ENCODE measurements at regions not wholly inside any gene's neighbourhood (a gene's known extent, or its start where the extent isn't known, plus 50 kb on each side); places are given as distances from the start of the nearest gene placed in this dataset.
A peak's percentile ranks its signal among the peaks of the same experiment; 100 is the strongest.
"Not testable (repeated sequence)": the region's sequence is repeated elsewhere in the genome, so short reads cannot be mapped to it uniquely, and the experiment has no call there.

- no peak for DNase-seq
Measured at GRCh38 chr2:138897274-138897673, 117.1 kb upstream of the NXPH2 start.

- DNase-seq, result no peak
Measured at GRCh38 chr2:138893746-138894145, 113.6 kb upstream of the NXPH2 start.

DNA sequence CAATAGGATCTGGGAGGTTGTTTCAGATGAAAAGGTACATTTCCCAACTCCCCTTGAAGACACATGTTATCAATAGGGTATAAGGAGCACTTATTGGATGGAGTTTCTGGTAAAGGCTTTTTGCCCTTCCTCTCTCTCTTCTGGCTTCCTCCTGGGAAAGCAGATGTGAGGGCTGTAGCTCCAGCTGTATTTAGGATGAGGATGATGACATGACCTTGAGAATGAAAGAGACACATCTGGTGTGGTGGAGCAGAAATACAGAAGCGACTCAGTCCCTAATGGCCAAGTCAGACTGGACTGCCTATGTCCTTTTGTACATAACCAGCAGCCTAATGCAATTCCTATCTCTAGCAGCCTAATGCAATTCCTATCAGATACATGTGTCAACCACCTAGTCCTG, 100.9 kb upstream of the NXPH2 start:
- DNase-seq, result no peak

GRCh38 chr2:138879931-138880330, 99.7 kb upstream of the NXPH2 start:
- no peak for DNase-seq

GRCh38 chr2:138877421-138877820, 97.2 kb upstream of the NXPH2 start:
- DNase-seq, result no peak

- DNase-seq, result no peak
Measured at GRCh38 chr2:138874251-138874650, 94.1 kb upstream of the NXPH2 start.

DNA sequence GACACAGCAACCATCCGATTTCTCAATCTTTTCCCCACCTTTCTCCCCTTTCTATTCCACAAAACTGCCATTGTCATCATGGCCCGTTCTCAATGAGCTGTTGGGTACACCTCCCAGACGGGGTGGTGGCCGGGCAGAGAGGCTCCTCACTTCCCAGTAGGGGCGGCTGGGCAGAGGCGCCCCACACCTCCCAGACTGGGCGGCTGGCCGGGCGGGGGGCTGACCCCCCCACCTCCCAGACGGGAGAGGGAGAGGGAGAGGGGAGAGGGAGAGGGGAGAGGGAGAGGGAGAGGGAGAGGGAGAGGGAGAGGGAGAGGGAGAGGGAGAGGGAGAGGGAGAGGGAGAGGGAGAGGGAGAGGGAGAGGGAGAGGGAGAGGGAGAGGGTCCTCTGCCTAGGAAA, 91.9 kb upstream of the NXPH2 start:
- DNase-seq, result not testable (repeated sequence)

DNA sequence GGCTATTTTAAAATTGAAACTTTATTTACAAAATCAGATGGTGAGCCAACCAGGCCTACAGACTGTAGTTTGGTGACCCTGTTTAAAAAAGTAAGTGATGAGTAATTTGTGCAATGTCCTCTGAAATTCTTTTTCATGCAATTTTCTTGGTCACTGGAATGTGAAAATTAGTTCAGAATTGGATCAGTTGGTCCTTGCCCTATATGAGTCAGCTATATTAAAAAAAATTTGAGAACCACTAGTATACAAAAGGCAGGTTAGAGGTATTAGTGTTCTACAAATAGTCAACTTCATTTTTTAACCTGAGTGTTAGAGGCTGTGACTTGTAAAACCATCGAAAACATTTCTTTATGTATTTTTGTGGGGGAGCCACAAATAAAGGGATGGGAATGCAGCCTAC, 91.1 kb upstream of the NXPH2 start:
- DNase-seq, result no peak

DNA sequence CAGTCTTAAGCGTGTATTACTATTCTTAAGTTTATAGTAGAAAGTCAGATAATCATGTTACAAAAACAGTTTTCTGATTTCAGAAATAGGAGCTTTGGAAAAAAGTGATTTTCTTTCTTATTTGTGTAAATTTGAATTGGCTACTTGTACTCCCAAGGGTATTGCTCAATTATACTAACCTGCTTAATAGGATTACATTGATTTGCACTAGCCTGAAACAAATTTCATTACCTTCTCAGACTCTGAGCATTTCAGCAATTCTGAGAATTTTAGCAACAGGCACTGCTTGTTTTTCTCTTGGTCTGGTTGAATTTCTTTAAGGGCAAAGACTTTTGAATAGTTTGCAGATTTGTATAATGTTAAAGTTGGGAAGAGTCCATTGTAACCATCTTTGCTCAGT, 87.2 kb upstream of the NXPH2 start:
- DNase-seq, result no peak

DNA sequence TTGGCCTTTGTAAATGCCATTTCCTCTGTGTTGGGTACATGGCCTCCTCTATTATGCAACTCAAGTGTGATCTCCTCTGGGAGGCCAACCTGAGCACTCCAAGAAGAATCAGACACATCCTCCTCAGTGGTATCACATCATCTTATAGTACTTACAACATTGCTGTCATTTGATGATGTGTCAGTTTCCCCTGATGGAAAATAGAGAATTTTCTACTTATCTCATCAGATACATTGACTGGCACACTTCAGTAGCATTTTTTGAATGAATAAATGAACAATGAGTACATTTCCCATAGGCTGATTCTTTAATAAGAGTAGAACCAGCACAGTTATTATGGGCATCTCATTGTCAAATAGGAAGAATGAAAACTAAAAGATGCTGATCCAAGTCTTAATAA, 86.6 kb upstream of the NXPH2 start:
- no peak for DNase-seq

GRCh38 chr2:138853761-138854160, 73.6 kb upstream of the NXPH2 start:
- DNase-seq, result no peak

DNA sequence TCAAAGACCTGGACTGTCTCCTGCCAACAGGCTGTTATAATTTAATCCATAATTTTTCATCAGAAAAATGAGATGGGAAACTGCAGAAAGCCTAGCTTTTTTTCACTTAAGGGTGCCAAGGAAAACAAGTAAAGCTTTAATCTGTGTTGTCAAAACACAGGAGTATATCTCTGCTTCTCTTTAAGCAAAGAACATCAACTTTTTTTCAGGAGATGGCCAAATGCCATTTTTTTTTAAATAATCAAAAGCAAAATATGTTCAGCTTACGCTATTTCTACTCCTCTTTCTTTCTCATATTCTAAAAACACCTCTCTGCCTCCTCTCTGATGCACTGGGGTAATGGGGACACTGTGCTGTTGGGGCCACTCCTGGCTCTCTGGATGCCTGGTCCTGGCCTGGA, 73.1 kb upstream of the NXPH2 start:
- DNase-seq, result no peak

- DNase-seq, result peak; percentile 28
Measured at GRCh38 chr2:138846216-138846821, 66.1 kb upstream of the NXPH2 start.

DNA sequence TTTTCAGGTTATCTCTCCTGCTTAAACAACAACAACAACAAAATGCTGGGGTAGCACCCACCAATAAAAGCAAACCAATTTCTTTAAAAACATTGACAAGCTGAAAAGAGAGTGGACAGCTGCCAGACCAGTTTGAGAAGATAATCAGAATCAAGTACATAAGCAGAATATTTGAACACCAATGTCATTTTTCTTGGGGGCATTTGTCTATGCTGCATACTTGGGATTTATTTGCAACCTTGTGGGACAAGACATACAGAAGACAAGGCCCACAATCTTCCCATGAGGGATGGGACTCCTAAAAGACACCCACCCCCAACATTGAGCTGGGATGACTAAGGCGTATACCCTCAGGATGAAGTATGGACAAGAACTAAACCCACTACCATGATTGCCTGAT, 62.2 kb upstream of the NXPH2 start:
- no peak for DNase-seq

DNA sequence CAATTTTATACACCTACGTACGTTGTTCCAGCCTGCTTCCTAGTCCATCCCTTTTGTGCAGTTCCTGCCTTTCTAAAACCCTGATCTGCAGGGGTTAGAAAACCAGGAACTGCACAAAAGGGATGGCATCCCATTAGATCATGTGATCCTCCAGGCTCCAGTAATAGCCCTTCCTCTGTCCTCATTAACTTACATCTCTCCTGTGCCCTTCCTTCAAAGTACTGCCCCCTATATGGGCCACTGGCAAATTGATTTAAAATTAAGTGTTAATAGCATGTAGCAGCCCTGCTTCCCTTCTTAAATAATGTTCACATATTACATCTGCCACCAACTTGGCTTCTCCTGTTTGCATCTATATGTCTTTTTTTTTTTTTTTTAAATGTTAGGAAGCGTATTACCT, 61.3 kb upstream of the NXPH2 start:
- DNase-seq, result no peak

DNA sequence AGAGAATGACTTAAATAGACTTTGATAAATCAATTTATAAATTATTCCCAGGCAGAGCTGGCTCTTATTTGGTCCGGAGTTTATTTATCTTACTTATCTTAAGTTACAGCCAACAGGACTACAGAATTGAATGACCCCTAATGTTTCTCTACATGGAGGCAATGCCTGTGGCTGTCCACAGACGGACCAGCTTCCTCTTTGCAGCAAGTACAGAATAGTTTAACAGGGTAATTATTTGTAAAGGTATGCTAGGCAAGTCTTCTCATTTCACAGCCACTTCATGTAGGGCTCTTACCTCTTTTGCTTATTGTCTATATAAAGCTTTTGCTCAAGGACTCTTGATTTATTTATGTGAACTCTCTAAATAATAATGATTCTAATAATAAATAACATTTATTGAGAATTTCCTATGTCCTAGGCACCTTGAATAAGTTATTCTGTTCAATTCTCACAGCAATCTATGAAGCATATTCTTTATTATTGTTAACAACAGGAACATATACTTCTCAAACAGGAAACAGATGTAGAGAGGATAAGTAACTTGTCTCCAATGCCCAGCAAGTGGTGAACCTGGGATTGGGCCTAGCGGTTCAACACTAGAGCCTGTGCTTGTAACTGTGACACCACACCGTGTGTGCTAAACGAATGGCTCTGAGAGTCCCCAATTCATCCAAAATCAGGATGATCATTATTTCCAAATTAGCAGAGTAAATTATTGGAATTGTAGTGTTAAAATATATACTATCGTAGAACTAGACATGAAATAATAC, 58.8 kb upstream of the NXPH2 start:
- DNase-seq, result no peak

GRCh38 chr2:138831691-138832090, 51.5 kb upstream of the NXPH2 start:
- no peak for DNase-seq

DNA sequence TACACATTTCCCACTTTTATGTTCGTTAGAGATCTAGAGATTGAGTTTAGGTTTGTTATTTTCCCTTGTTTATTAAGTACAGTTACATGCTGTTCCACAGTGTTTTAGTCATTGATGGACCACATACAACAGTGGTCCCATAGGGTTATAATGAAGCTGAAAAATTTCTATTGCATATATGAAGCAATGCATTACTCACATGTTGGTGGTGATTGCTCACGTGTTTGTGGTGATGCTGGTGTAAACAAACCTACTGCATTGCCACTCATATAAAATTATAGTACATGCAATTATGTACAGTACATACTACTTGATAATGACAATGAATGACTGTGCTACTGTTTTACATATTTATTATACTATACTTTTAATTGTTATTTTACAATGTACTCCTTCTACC, 51.0 kb upstream of the NXPH2 start:
- no peak for DNase-seq

GRCh38 chr2:138830547-138830946, 50.4 kb upstream of the NXPH2 start:
- DNase-seq, result no peak

All from DMS153 (cell line).